Natural killer cell (primary cell): ENCODE measurements at regions not wholly inside any gene's neighbourhood (a gene's known extent, or its start where the extent isn't known, plus 50 kb on each side); places are given as distances from the start of the nearest gene placed in this dataset.

Experiments
- ATAC-seq, 3 donors: fragments of 150-1000 bp in 2 of 3; fragments of 200-7000 bp in 1 of 3; cut with Tn5 transposase; 1 replicate in 1 of 3; 2 replicates in 2 of 3; pipeline ENCODE4 v1.10.0; 2021; ENCODE audit warnings: mild to moderate bottlenecking in 2 of 3, moderate library complexity in 2 of 3
- DNase-seq, 2 donors: peaks; one replicate each; pipeline versions ENCODE4 v3.0.0 to v3.0.0-alpha.2; 2013 to 2021; ENCODE audit warnings: mixed read lengths in 1 of 2
- H3K27ac ChIP-seq: one replicate; pipeline ENCODE4 v1.5.1; 2013; ENCODE audit warnings: mild to moderate bottlenecking, low read length
- H3K27me3 ChIP-seq: one replicate; pipeline ENCODE4 v1.6.1; 2013; ENCODE audit warnings: low read length; ENCODE audit not compliant: control insufficient read depth, insufficient read depth
- H3K36me3 ChIP-seq: one replicate; pipeline ENCODE4 v1.6.1; 2013; ENCODE audit warnings: low read length; ENCODE audit not compliant: control insufficient read depth, insufficient read depth
- H3K4me1 ChIP-seq: one replicate; pipeline ENCODE4 v1.6.1; 2013; ENCODE audit warnings: low read length; ENCODE audit not compliant: control insufficient read depth, insufficient read depth
- H3K4me3 ChIP-seq: one replicate; pipeline ENCODE4 v1.5.1; 2013; ENCODE audit warnings: low read length
- H3K9me3 ChIP-seq: one replicate; pipeline ENCODE4 v1.6.1; 2013; ENCODE audit warnings: low read length; ENCODE audit not compliant: control insufficient read depth, insufficient read depth
- H3K27ac Mint-ChIP-seq, 2 donors: one replicate each; pipeline ENCODE4 v1.8.0; 2022; ENCODE audit warnings: mild to moderate bottlenecking in 2 of 2, mixed read lengths in 2 of 2, moderate library complexity in 1 of 2
- H3K27me3 Mint-ChIP-seq, 2 donors: one replicate each; pipeline ENCODE4 v1.8.0; 2022; ENCODE audit warnings: low read depth in 2 of 2, mixed read lengths in 2 of 2
- H3K36me3 Mint-ChIP-seq: one replicate; pipeline ENCODE4 v1.8.0; 2022; ENCODE audit warnings: mixed read lengths
- H3K4me1 Mint-ChIP-seq, 2 donors: one replicate each; pipeline ENCODE4 v1.8.0; 2022; ENCODE audit warnings: mixed read lengths in 2 of 2
- H3K4me3 Mint-ChIP-seq: one replicate; pipeline ENCODE4 v1.8.0; 2022; ENCODE audit warnings: mild to moderate bottlenecking, moderate library complexity, mixed read lengths
- H3K9me3 Mint-ChIP-seq, 2 donors: one replicate each; pipeline ENCODE4 v1.8.0; 2022; ENCODE audit warnings: mixed read lengths in 2 of 2
- WGBS: methylation state at CpG from one replicate; pipeline ENCODE4 v1.1.7; 2013; ENCODE audit warnings: missing lambda C conversion rate; ENCODE audit not compliant: insufficient coverage; 5-methylcytosine and 5-hydroxymethylcytosine counted together
- intact Hi-C: fragments of 100-400 bp; cut with micrococcal nuclease; formaldehyde crosslinking; loops from one replicate; pipeline ENCODE4 v1.14.2; 2022
- TF ChIP-seq, protein P1 (sequence below): fragments of 200-600 bp; IDR thresholded peaks from one replicate; pipeline ENCODE4 v1.8.0; 2022; ENCODE audit warnings: antibody characterized with exemption

GRCh38 chr1:57520743-57521515, 97.1 kb upstream of the DAB1 start:
- Histone ChIP-seq H3K27me3 (no peaks in the 10 kb centered on the region), H3K9me3 (no peaks in the 10 kb centered on the region), H3K4me1 (no peaks in the 10 kb centered on the region), H3K36me3 (no peaks in the 10 kb centered on the region), H3K4me3 (no peak overlapping the region), H3K27ac (no peak overlapping the region)
- Mint-ChIP-seq H3K4me1 (no peaks in the 10 kb centered on the region), H3K9me3 (peaks cover 0 to 5% of the 10 kb centered on the region in 2 donors), H3K27me3 (no peaks in the 10 kb centered on the region), H3K4me3 (no peak overlapping the region), H3K27ac (no peak overlapping the region), H3K36me3 (no peaks in the 10 kb centered on the region)
- no peak for DNase-seq
- intact Hi-C loops, result no loop called here
- ATAC-seq, result no peak
- WGBS, result 74% methylated on average over 5 of the region's 5 CpGs
- TF ChIP-seq, protein P1, sequence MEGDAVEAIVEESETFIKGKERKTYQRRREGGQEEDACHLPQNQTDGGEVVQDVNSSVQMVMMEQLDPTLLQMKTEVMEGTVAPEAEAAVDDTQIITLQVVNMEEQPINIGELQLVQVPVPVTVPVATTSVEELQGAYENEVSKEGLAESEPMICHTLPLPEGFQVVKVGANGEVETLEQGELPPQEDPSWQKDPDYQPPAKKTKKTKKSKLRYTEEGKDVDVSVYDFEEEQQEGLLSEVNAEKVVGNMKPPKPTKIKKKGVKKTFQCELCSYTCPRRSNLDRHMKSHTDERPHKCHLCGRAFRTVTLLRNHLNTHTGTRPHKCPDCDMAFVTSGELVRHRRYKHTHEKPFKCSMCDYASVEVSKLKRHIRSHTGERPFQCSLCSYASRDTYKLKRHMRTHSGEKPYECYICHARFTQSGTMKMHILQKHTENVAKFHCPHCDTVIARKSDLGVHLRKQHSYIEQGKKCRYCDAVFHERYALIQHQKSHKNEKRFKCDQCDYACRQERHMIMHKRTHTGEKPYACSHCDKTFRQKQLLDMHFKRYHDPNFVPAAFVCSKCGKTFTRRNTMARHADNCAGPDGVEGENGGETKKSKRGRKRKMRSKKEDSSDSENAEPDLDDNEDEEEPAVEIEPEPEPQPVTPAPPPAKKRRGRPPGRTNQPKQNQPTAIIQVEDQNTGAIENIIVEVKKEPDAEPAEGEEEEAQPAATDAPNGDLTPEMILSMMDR, result no peak

DNA sequence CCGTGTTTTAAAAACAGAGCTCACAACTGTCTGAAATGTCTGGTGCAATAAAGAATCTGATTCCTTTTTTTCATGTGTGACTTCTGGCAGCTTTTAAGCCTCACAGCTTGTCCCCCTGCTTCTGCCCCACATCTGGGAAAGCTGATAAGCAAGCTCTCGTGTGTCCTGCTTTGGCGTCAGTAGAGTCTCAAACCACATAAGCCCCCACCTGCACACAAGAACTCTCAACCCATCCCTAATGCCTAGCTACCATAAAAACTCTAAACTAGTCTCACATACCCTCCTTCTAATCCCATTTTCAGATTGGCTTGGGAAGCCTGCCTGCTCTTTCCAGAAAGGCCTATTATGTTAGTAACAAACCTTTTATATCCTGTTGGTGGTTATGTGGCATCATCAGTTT, 94.6 kb upstream of the DAB1 start:
- Mint-ChIP-seq H3K4me1 (no peaks in the 10 kb centered on the region), H3K9me3 (no peaks in the 10 kb centered on the region), H3K27me3 (peaks cover 4 to 5% of the 10 kb centered on the region in 2 donors), H3K27ac (no peak overlapping the region), H3K4me3 (no peak overlapping the region), H3K36me3 (no peaks in the 10 kb centered on the region)
- Histone ChIP-seq H3K9me3 (no peaks in the 10 kb centered on the region), H3K27ac (no peak overlapping the region), H3K36me3 (no peaks in the 10 kb centered on the region), H3K27me3 (no peaks in the 10 kb centered on the region), H3K4me1 (no peaks in the 10 kb centered on the region), H3K4me3 (no peak overlapping the region)
- intact Hi-C loops, result no loop called here
- TF ChIP-seq, protein P1, result no peak
- no peak for ATAC-seq
- no peak for DNase-seq
- 43% methylated on average over 3 of the region's 3 CpGs for WGBS

DNA sequence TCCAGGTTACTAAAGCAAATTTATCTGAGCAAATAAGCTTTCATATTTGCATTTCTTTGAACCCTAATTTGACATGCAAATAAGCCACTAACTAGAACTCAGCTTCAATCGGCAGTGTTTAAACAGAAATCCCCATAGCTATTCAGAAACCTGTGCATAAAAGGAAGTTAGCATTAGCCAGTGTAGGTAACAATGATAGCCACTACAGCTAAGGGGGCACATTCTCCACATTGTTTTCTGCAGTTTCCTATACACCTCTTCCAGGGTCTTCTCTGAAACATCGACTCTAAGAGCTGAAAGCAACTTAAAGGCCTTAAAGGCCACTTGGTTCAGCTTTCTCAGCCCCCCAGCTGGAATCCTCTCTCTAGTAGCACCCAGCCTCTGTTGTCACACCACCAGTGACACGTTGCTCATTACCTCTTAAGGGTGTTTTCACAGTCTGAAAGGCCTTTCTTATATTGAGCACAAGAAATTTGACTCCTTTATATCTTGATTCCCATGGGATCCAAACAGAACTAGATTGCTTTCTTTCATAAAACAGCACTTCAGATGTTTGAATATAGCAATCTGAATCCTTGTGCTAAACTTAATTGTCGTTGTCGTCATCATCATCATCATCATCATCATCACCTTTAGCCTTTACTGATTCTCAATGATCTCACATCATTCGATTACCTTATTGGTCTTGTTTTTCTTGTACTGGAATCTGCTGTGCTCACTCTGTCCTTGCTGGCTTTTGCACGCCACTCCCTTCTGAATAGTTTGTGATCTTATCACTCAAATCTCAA, 93.9 kb upstream of the DAB1 start:
- no peaks in the 10 kb centered on the region for H3K4me1 ChIP-seq
- TF ChIP-seq, protein P1, result no peak
- no peak overlapping the region for H3K27ac Mint-ChIP-seq
- H3K4me3 ChIP-seq, result no peak overlapping the region
- H3K9me3 ChIP-seq, result no peaks in the 10 kb centered on the region
- DNase-seq (no peak), ATAC-seq (no peak)
- H3K27me3 Mint-ChIP-seq, result peaks cover 5 to 7% of the 10 kb centered on the region in 2 donors
- no peaks in the 10 kb centered on the region for H3K4me1 Mint-ChIP-seq
- no peak overlapping the region for H3K27ac ChIP-seq
- no peaks in the 10 kb centered on the region for H3K9me3 Mint-ChIP-seq
- H3K36me3 Mint-ChIP-seq, result no peaks in the 10 kb centered on the region
- intact Hi-C loops, result no loop called here
- H3K4me3 Mint-ChIP-seq, result no peak overlapping the region
- H3K27me3 ChIP-seq, result no peaks in the 10 kb centered on the region
- 81% methylated on average over 7 of the region's 7 CpGs for WGBS
- H3K36me3 ChIP-seq, result no peaks in the 10 kb centered on the region
